Stimulated activated CD4-positive, alpha-beta T cell treated with anti-CD3 and anti-CD28 coated beads, Interleukin-4, amount 100 ng/mL, for 1 hour (primary cell): ENCODE measurements at regions not wholly inside any gene's neighbourhood (a gene's known extent, or its start where the extent isn't known, plus 50 kb on each side); places are given as distances from the start of the nearest gene placed in this dataset.
"Not testable (repeated sequence)": the region's sequence is repeated elsewhere in the genome, so short reads cannot be mapped to it uniquely, and the experiment has no call there.

ENCODE experiments used
- DNase-seq: peaks from one replicate; pipeline ENCODE4 v3.0.0-alpha.2; 2020

GRCh38 chrX:40853004-40853815 is 117.9 kb upstream of the MED14 start:
- no peak for DNase-seq

- no peak for DNase-seq
Measured at GRCh38 chrX:40853816-40854123, 118.4 kb upstream of the MED14 start.

- DNase-seq, result no peak
Measured at GRCh38 chrX:40854242-40854641, 118.9 kb upstream of the MED14 start.

- DNase-seq, result no peak
Measured at GRCh38 chrX:40855411-40855810, 120.1 kb upstream of the MED14 start.

- DNase-seq, result no peak
Measured at GRCh38 chrX:40855932-40856515, 120.7 kb upstream of the MED14 start.

GRCh38 chrX:40861952-40862554 is 126.7 kb upstream of the MED14 start:
- not testable (repeated sequence) for DNase-seq

- DNase-seq, result not testable (repeated sequence)
Measured at GRCh38 chrX:40863260-40863659, 127.9 kb upstream of the MED14 start.

- no peak for DNase-seq
Measured at GRCh38 chrX:40863671-40864070, 128.3 kb upstream of the MED14 start.

GRCh38 chrX:40864972-40865371 is 129.6 kb upstream of the MED14 start:
- no peak for DNase-seq

GRCh38 chrX:40866893-40867292 is 131.6 kb upstream of the MED14 start:
- DNase-seq, result no peak

- DNase-seq, result no peak
Measured at GRCh38 chrX:40867352-40867751, 132.0 kb upstream of the MED14 start.

GRCh38 chrX:40868868-40869267 is 133.5 kb upstream of the MED14 start:
- no peak for DNase-seq

- not testable (repeated sequence) for DNase-seq
Measured at GRCh38 chrX:40870982-40871381, 135.6 kb upstream of the MED14 start.

- peak; percentile 3 for DNase-seq
Measured at GRCh38 chrX:40871385-40872082, 136.2 kb upstream of the MED14 start.

- DNase-seq, result no peak
Measured at GRCh38 chrX:40872351-40872750, 137.0 kb upstream of the MED14 start.

- no peak for DNase-seq
Measured at GRCh38 chrX:40875476-40875875, 140.1 kb upstream of the MED14 start.

- DNase-seq, result no peak
Measured at GRCh38 chrX:40877887-40878286, 142.5 kb upstream of the MED14 start.

GRCh38 chrX:40878766-40879165 is 143.4 kb upstream of the MED14 start:
- DNase-seq, result no peak

- not testable (repeated sequence) for DNase-seq
Measured at GRCh38 chrX:40879172-40879571, 143.8 kb upstream of the MED14 start.

GRCh38 chrX:40880712-40881111 is 145.4 kb upstream of the MED14 start:
- DNase-seq, result no peak

GRCh38 chrX:40883021-40883619 is 147.8 kb upstream of the MED14 start:
- no peak for DNase-seq

GRCh38 chrX:40885989-40886388 is 150.6 kb upstream of the MED14 start:
- DNase-seq, result no peak

GRCh38 chrX:40887476-40887875 is 152.1 kb upstream of the MED14 start:
- no peak for DNase-seq
